Caco-2 (cell line): ENCODE measurements at regions not wholly inside any gene's neighbourhood (a gene's known extent, or its start where the extent isn't known, plus 50 kb on each side); places are given as distances from the start of the nearest gene placed in this dataset.

Experiments
- BruUV-seq: library from RNA; stranded (reverse); fragments of 400-500 nt; replicated peaks from 2 replicates; lab custom pipeline; 2021; lab: Mats Ljungman, UMichigan
- CTCF ChIA-PET: fragments of 300-600 bp; sonication (Branson Sonifier 250); formaldehyde crosslinking; loops from one replicate; lab custom pipeline; 2022; ENCODE audit warnings: antibody characterized with exemption; lab: Charles Lee
- POLR2A ChIA-PET: fragments of 300-600 bp; sonication (Branson Sonifier 250); formaldehyde crosslinking; loops from one replicate; lab custom pipeline; 2022; ENCODE audit warnings: antibody characterized with exemption; lab: Charles Lee
- DNase-seq, 2 experiments: peaks; one replicate each; pipeline versions ENCODE4 v3.0.0 to v3.0.0-alpha.2; 2020 to 2022
- H3K27me3 ChIP-seq: replicated peaks from 2 replicates; pipeline ENCODE4 v1.6.0; 2011; ENCODE audit warnings: low read length; ENCODE audit not compliant: control insufficient read depth, insufficient read depth
- H3K36me3 ChIP-seq: 2 replicates; pipeline ENCODE4 v1.5.1; 2011; ENCODE audit warnings: low read length; ENCODE audit not compliant: control insufficient read depth, insufficient read depth
- H3K4me1 ChIP-seq: fragments of 250-450 bp; sonication (Bioruptor Pico); 2 replicates; pipeline ENCODE4 v1.5.1; 2020; ENCODE audit warnings: mild to moderate bottlenecking
- H3K4me3 ChIP-seq: 2 replicates; pipeline ENCODE4 v1.5.1; 2011; ENCODE audit warnings: low read depth, mild to moderate bottlenecking, control low read depth, low read length
- H3K9me3 ChIP-seq: fragments of 250-450 bp; sonication (Bioruptor Pico); 2 replicates; pipeline ENCODE4 v1.5.1; 2020; ENCODE audit warnings: mild to moderate bottlenecking, moderate library complexity
- H3K27ac Mint-ChIP-seq: one replicate; pipeline ENCODE4 v1.8.0; 2022; ENCODE audit warnings: mixed read lengths; ENCODE audit not compliant: unreplicated experiment
- H3K27me3 Mint-ChIP-seq: one replicate; pipeline ENCODE4 v1.8.0; 2022; ENCODE audit warnings: mixed read lengths; ENCODE audit not compliant: insufficient read depth, unreplicated experiment
- H3K36me3 Mint-ChIP-seq: one replicate; pipeline ENCODE4 v1.8.0; 2022; ENCODE audit warnings: mild to moderate bottlenecking, mixed read lengths; ENCODE audit not compliant: insufficient read depth, unreplicated experiment
- H3K4me1 Mint-ChIP-seq: one replicate; pipeline ENCODE4 v1.8.0; 2022; ENCODE audit warnings: low read depth, mixed read lengths; ENCODE audit not compliant: unreplicated experiment
- H3K4me3 Mint-ChIP-seq: one replicate; pipeline ENCODE4 v1.8.0; 2022; ENCODE audit warnings: mild to moderate bottlenecking, moderate library complexity, mixed read lengths; ENCODE audit not compliant: unreplicated experiment
- H3K9me3 Mint-ChIP-seq: one replicate; pipeline ENCODE4 v1.8.0; 2022; ENCODE audit warnings: mixed read lengths; ENCODE audit not compliant: unreplicated experiment
- intact Hi-C: fragments of 100-400 bp; cut with micrococcal nuclease; formaldehyde crosslinking; loops from one replicate; pipeline ENCODE4 v1.10.0; 2022; ENCODE audit not compliant: unreplicated experiment
- TF ChIP-seq, protein P1 (sequence below), 2 experiments: fragments of 200-600 bp in 1 of 2; IDR thresholded peaks; 1 replicate in 1 of 2; 2 replicates in 1 of 2; pipeline versions ENCODE4 v1.5.1 to v1.8.0; 2011 to 2022; ENCODE audit warnings: antibody characterized with exemption in 1 of 2, control low read depth in 1 of 2, inconsistent platforms in 1 of 2, low read depth in 1 of 2, low read length in 1 of 2, mild to moderate bottlenecking in 1 of 2, moderate library complexity in 1 of 2; ENCODE audit not compliant: insufficient read depth in 1 of 2, severe bottlenecking in 1 of 2, unreplicated experiment in 1 of 2

DNA sequence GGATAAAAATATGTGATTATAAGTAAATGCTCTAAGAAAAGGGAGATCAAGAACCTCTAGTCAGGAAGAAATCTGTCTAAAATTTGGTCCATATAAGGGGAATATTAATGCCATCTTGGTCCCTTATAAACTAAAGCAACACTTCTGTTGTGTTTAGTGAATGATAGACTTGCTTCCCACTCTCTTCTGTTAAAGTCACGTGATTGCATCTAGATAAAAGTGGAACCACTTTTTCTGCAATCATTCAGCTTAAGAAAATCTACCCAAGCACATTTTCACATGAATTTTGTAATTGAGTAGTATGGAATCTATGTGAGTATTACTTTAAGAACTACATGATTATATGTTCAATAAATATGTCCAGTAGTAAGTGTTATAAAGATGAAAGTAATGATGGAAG, 782.9 kb upstream of the MIR17HG start:
- no peak overlapping the region for H3K4me3 ChIP-seq
- H3K4me1 Mint-ChIP-seq: no peaks in the 10 kb centered on the region
- no peaks in the 10 kb centered on the region for H3K27me3 Mint-ChIP-seq
- POLR2A ChIA-PET: no interaction called here
- no peak overlapping the region for H3K27ac Mint-ChIP-seq
- no peaks in the 10 kb centered on the region for H3K36me3 Mint-ChIP-seq
- no TSS peak for BruUV-seq
- TF ChIP-seq, protein P1, sequence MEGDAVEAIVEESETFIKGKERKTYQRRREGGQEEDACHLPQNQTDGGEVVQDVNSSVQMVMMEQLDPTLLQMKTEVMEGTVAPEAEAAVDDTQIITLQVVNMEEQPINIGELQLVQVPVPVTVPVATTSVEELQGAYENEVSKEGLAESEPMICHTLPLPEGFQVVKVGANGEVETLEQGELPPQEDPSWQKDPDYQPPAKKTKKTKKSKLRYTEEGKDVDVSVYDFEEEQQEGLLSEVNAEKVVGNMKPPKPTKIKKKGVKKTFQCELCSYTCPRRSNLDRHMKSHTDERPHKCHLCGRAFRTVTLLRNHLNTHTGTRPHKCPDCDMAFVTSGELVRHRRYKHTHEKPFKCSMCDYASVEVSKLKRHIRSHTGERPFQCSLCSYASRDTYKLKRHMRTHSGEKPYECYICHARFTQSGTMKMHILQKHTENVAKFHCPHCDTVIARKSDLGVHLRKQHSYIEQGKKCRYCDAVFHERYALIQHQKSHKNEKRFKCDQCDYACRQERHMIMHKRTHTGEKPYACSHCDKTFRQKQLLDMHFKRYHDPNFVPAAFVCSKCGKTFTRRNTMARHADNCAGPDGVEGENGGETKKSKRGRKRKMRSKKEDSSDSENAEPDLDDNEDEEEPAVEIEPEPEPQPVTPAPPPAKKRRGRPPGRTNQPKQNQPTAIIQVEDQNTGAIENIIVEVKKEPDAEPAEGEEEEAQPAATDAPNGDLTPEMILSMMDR (IDR thresholded peaks at IDR 0.05; ENCODE audit: insufficient read depth in 1 of 2, low read depth in 1 of 2, low read length in 1 of 2, severe bottlenecking in 1 of 2, unreplicated experiment in 1 of 2): no peak
- no peaks in the 10 kb centered on the region for H3K4me1 ChIP-seq
- H3K9me3 ChIP-seq: peaks cover 3% of the 10 kb centered on the region; the same call in 1 of the 2 replicates
- DNase-seq: no peak
- CTCF ChIA-PET: no interaction called here
- no peaks in the 10 kb centered on the region for H3K27me3 ChIP-seq
- H3K9me3 Mint-ChIP-seq: no peaks in the 10 kb centered on the region
- H3K36me3 ChIP-seq: no peaks in the 10 kb centered on the region
- intact Hi-C loops: no loop called here
- no peak overlapping the region for H3K4me3 Mint-ChIP-seq

- Mint-ChIP-seq H3K4me3 (no peak overlapping the region), H3K27ac (no peak overlapping the region), H3K9me3 (no peaks in the 10 kb centered on the region), H3K4me1 (no peaks in the 10 kb centered on the region), H3K36me3 (no peaks in the 10 kb centered on the region), H3K27me3 (no peaks in the 10 kb centered on the region)
- H3K9me3 ChIP-seq: peaks cover 3% of the 10 kb centered on the region; the same call in 1 of the 2 replicates
- BruUV-seq: no TSS peak
- no peaks in the 10 kb centered on the region for H3K36me3 ChIP-seq
- H3K27me3 ChIP-seq: no peaks in the 10 kb centered on the region
- TF ChIP-seq, protein P1 (IDR thresholded peaks at IDR 0.05; ENCODE audit: insufficient read depth in 1 of 2, low read depth in 1 of 2, low read length in 1 of 2, severe bottlenecking in 1 of 2, unreplicated experiment in 1 of 2): no peak
- intact Hi-C loops: no loop called here
- no peaks in the 10 kb centered on the region for H3K4me1 ChIP-seq
- ChIA-PET CTCF (no interaction called here), POLR2A (no interaction called here)
- no peak for DNase-seq
- no peak overlapping the region for H3K4me3 ChIP-seq
Observed at GRCh38 chr13:90565985-90566713, 781.3 kb upstream of the MIR17HG start.

DNA sequence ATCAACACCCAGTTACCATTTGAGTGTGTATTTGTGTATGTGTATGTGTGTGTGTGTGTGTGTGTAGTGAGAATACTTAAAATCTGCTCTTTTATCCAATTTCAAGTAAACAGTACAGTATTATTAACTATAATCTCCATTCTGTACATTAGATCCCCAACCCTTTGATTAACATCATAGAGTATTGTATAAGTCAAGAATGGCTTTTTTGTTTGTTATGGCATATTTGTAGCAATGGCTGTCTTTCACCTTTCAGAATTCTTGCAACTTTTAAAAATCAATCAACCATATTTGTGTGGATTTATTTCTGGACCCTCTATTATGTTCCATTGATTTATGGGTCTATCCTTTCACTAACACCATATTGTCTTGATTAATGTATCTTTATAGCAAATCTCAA, 779.3 kb upstream of the MIR17HG start:
- peaks cover 3% of the 10 kb centered on the region; the same call in 1 of the 2 replicates for H3K9me3 ChIP-seq
- TF ChIP-seq, protein P1 (IDR thresholded peaks at IDR 0.05; ENCODE audit: insufficient read depth in 1 of 2, low read depth in 1 of 2, low read length in 1 of 2, severe bottlenecking in 1 of 2, unreplicated experiment in 1 of 2): no peak
- Mint-ChIP-seq H3K27me3 (no peaks in the 10 kb centered on the region), H3K36me3 (no peaks in the 10 kb centered on the region), H3K4me1 (no peaks in the 10 kb centered on the region), H3K27ac (no peak overlapping the region), H3K4me3 (no peak overlapping the region), H3K9me3 (no peaks in the 10 kb centered on the region)
- POLR2A ChIA-PET: no interaction called here
- no TSS peak for BruUV-seq
- no peak overlapping the region for H3K4me3 ChIP-seq
- CTCF ChIA-PET: no interaction called here
- H3K36me3 ChIP-seq: no peaks in the 10 kb centered on the region
- intact Hi-C loops: no loop called here
- H3K4me1 ChIP-seq: no peaks in the 10 kb centered on the region
- no peaks in the 10 kb centered on the region for H3K27me3 ChIP-seq
- no peak for DNase-seq
